ENCODE measurements at regions not wholly inside any gene's neighbourhood (a gene's known extent, or its start where the extent isn't known, plus 50 kb on each side); places are given as distances from the start of the nearest gene placed in this dataset.

DNA sequence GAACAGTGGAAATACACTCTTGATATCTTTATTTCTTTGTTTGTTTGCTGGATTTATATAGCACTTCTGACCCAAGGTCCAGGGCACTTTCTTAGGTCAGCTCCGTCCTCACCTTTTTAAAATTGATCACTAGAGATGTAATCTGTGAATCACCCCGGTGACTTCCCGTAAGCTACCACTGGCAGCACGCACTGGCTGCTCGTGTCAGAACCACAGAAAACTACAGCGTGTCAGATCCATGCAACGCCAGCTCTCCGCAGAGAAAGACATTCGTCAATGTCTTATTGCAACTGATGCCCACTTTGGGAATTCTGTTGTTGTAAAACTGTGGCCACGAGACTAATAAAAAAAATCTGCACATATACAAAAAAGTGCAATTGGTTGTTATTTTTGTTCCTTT is 779.4 kb upstream of the ZEB2 start:
- Histone ChIP-seq H3K79me1 (ENCODE audit: insufficient read depth, low read depth, low read length, poor library complexity, severe bottlenecking) (no peaks in the 10 kb centered on the region), H3K4ac (ENCODE audit: low read depth, low read length) (no peak overlapping the region), H4K91ac (ENCODE audit: insufficient read length, low read depth, low read length) (no peak overlapping the region), H3K27me3 (ENCODE audit: insufficient read depth, low read length) (no peaks in the 10 kb centered on the region), H3K4me1 (ENCODE audit: insufficient read depth, low read length) (no peaks in the 10 kb centered on the region), H4K8ac (replicated peaks; ENCODE audit: insufficient read length, low read depth, low read length) (no peak overlapping the region), H3K9ac (ENCODE audit: extremely low read depth, insufficient read length, low read length) (no peak overlapping the region), H2BK15ac (ENCODE audit: low read depth, low read length) (no peak overlapping the region), H2BK120ac (ENCODE audit: low read depth, low read length, poor library complexity, severe bottlenecking) (no peak overlapping the region), H2BK20ac (ENCODE audit: low read depth, low read length, poor library complexity, severe bottlenecking) (no peak overlapping the region), H3K18ac (ENCODE audit: insufficient read length, low read depth, low read length) (no peak overlapping the region), H3K79me2 (ENCODE audit: insufficient read depth, low read length) (no peaks in the 10 kb centered on the region), H3K56ac (ENCODE audit: insufficient read length, low read depth, low read length) (no peak overlapping the region), H3K4me2 (ENCODE audit: insufficient read depth, insufficient read length, low read length) (no peak overlapping the region), H2BK12ac (ENCODE audit: insufficient read length, low read depth, low read length) (no peak overlapping the region), H3K27ac (ENCODE audit: insufficient read length, low read depth, low read length) (no peak overlapping the region), H3K23ac (ENCODE audit: insufficient read length, low read depth, low read length) (no peak overlapping the region), H4K20me1 (ENCODE audit: control insufficient read depth, insufficient read depth, insufficient read length) (no peaks in the 10 kb centered on the region), H2AFZ (ENCODE audit: low read length) (no peak overlapping the region), H4K5ac (ENCODE audit: insufficient read length, low read depth, low read length) (no peak overlapping the region), H3K9me3 (ENCODE audit: control insufficient read depth, low read depth, low read length) (no peaks in the 10 kb centered on the region), H3T11ph (ENCODE audit: low read length) (no peak overlapping the region), H3K23me2 (ENCODE audit: insufficient read length, low read depth, low read length, poor library complexity, severe bottlenecking) (no peaks in the 10 kb centered on the region), H3K14ac (ENCODE audit: insufficient read depth, low read length) (no peak overlapping the region), H2AK5ac (ENCODE audit: insufficient read length, low read length) (no peak overlapping the region), H2BK5ac (ENCODE audit: insufficient read length, low read length) (no peak overlapping the region)
- no peaks in the 10 kb centered on the region for H3K27me3 Mint-ChIP-seq (ENCODE audit: low read depth)
- H3K27ac Mint-ChIP-seq, result no peak overlapping the region; a peak in 1 of 7 replicates
- H3K36me3 Mint-ChIP-seq (ENCODE audit: insufficient read depth in 1 of 3, low read depth in 3 of 3), result no peaks in the 10 kb centered on the region
- H3K4me3 Mint-ChIP-seq, result no peak overlapping the region
- TF ChIP-seq, protein P1, sequence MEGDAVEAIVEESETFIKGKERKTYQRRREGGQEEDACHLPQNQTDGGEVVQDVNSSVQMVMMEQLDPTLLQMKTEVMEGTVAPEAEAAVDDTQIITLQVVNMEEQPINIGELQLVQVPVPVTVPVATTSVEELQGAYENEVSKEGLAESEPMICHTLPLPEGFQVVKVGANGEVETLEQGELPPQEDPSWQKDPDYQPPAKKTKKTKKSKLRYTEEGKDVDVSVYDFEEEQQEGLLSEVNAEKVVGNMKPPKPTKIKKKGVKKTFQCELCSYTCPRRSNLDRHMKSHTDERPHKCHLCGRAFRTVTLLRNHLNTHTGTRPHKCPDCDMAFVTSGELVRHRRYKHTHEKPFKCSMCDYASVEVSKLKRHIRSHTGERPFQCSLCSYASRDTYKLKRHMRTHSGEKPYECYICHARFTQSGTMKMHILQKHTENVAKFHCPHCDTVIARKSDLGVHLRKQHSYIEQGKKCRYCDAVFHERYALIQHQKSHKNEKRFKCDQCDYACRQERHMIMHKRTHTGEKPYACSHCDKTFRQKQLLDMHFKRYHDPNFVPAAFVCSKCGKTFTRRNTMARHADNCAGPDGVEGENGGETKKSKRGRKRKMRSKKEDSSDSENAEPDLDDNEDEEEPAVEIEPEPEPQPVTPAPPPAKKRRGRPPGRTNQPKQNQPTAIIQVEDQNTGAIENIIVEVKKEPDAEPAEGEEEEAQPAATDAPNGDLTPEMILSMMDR (conservative IDR thresholded peaks at IDR 0.05), result no peak
- H3K9me3 Mint-ChIP-seq, result no peaks in the 10 kb centered on the region
- peaks cover 6 to 8% of the 10 kb centered on the region in 2 experiments for H3K4me1 Mint-ChIP-seq
- no peak for DNase-seq
- WGBS (ENCODE audit: extremely low coverage, insufficient read length, low lambda C conversion rate), result no CpG with 5 or more reads among the region's 10 CpGs
